Omental fat pad (tissue), 3 donors: ENCODE measurements at regions not wholly inside any gene's neighbourhood (a gene's known extent, or its start where the extent isn't known, plus 50 kb on each side); places are given as distances from the start of the nearest gene placed in this dataset.

ENCODE experiments used
- ATAC-seq: fragments of 150-250 bp; one replicate; pipeline ENCODE4 v1.9.1; 2016; ENCODE audit warnings: mild to moderate bottlenecking, moderate library complexity; ENCODE audit not compliant: low FRiP score
- DNase-seq: peaks from one replicate; pipeline ENCODE4 v3.0.0-alpha.2; 2019; ENCODE audit warnings: low spot score
- TF ChIP-seq, protein P1 (sequence below), 3 donors: fragments of 450-650 bp; IDR thresholded peaks; one replicate each; pipeline ENCODE4 v1.5.1; 2016 to 2017; ENCODE audit warnings: antibody characterized with exemption in 3 of 3, mild to moderate bottlenecking in 3 of 3, moderate library complexity in 2 of 3

DNA sequence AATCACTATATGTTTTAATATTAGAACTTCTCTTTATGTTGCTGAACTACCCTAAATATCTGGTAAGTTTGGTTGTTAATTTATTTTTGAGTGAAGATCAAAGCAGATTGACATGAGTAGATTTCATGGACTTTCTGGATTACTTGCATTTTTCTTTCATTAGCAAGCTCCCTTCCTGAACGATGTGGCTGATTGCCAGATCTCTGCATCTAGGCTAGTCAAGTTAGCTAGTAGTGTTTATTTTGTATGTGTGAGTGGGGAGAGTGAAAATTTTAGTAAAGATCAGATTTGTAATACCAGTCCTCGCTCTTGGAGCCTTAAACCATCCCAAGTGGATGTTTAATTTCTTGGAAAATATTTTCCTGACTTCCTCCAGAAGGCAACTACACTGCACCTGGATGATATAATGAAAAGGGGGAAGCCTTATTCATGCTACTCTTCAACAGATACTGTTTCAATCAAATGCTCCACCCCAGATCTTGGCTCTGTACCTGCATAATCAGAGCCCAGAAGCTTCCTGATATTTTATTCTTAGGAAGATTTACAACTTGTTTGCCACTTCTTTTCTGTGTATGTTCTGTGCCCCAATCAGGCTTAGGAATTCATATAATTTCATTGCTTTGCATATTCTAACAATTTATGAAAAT, 143.2 kb upstream of the GRIA4 start:
- TF ChIP-seq, protein P1, sequence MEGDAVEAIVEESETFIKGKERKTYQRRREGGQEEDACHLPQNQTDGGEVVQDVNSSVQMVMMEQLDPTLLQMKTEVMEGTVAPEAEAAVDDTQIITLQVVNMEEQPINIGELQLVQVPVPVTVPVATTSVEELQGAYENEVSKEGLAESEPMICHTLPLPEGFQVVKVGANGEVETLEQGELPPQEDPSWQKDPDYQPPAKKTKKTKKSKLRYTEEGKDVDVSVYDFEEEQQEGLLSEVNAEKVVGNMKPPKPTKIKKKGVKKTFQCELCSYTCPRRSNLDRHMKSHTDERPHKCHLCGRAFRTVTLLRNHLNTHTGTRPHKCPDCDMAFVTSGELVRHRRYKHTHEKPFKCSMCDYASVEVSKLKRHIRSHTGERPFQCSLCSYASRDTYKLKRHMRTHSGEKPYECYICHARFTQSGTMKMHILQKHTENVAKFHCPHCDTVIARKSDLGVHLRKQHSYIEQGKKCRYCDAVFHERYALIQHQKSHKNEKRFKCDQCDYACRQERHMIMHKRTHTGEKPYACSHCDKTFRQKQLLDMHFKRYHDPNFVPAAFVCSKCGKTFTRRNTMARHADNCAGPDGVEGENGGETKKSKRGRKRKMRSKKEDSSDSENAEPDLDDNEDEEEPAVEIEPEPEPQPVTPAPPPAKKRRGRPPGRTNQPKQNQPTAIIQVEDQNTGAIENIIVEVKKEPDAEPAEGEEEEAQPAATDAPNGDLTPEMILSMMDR (IDR thresholded peaks at IDR 0.05), result no peak
- ATAC-seq (no peak), DNase-seq (no peak)

DNA sequence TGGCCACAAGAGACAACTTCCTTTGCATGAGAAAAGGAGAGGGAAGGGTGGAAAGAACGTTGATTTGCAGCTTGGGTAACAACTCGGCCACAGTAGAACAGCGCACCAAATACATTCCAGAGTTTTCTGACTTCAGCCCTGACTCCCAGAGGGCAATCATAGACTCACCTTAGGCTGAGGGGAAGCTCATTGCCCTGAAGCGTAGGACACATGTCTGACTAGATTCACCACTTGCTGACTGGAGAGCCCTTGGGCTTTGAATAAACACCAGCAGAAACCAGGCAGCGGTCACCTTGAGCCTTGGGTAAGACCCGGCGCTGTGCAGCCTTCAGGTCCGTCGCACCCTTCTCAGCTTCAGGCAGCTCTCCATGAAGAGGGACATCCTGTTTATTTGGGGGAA, 151.8 kb upstream of the GRIA4 start:
- TF ChIP-seq, protein P1 (IDR thresholded peaks at IDR 0.05), result no peak
- no peak for DNase-seq
- ATAC-seq, result no peak

DNA sequence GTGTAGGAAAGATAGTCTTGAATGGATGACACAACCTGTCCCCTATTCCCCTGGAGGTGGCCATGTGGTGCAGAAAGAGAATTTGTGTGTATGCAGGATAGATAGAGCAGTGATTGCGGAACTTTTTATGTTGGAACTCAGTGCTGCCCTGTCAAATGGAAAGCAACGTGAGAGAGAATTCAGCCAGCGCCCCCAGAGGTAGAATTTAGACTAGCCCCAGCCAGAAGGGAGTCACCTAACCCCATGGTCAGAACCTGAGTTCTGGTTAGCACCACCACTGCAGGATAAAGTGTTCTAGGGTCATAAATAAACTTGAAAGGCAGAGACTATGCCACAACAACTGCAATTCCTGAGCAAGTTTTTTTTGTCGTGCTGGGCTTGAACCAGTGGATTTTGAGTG, 152.9 kb upstream of the GRIA4 start:
- ATAC-seq (no peak), DNase-seq (no peak)
- TF ChIP-seq, protein P1 (IDR thresholded peaks at IDR 0.05), result no peak

DNA sequence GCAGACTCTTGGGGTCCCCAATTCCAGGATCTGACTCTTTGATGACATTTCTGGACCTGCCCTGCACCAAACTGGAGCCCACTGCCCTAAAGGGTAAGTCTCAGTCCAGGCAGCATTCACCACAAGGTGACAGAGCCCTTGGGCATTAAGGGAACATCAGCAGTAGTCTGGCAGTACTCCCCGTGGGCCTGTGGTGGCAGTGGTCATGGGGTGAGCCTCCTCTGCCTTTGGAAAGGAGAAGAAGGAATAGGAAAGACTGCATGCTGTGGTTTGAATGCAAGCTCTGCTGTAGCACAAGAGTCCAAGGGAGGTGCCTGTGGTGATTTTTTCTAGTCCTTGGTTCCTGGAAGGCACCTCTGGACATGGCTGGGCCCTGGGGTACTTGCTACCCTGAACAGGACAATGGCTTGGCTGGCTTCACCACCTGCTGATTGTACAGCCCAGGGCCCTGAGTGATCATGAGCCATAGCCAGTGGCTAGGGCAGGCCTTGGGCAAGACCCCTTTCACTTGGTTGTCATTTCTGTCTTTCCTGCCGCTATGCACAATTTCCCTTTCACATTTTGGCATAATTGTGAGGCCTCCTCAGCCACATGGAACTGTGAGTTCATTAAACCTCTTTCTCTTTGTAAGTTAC, 160.7 kb upstream of the GRIA4 start:
- TF ChIP-seq, protein P1 (IDR thresholded peaks at IDR 0.05), result no peak
- ATAC-seq, result no peak
- DNase-seq, result no peak

DNA sequence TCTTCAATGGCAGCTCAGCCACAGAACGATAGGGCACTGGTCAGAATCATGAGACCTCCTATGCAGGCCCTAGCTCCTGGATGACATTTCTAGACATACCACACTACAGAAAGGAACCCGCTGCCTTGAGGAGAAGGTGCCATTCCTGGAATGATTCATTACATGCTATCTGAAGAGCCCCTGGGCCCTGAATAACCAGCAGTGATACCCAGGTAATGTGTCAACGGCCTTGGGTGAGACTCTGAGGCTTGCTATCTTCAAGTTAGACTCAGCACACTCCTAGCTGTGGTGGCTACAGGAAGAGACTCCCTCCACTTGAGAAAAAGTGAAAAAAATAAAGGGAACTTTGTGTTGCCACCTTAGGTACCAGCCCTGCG, 161.2 kb upstream of the GRIA4 start:
- ATAC-seq (no peak), DNase-seq (no peak)

DNA sequence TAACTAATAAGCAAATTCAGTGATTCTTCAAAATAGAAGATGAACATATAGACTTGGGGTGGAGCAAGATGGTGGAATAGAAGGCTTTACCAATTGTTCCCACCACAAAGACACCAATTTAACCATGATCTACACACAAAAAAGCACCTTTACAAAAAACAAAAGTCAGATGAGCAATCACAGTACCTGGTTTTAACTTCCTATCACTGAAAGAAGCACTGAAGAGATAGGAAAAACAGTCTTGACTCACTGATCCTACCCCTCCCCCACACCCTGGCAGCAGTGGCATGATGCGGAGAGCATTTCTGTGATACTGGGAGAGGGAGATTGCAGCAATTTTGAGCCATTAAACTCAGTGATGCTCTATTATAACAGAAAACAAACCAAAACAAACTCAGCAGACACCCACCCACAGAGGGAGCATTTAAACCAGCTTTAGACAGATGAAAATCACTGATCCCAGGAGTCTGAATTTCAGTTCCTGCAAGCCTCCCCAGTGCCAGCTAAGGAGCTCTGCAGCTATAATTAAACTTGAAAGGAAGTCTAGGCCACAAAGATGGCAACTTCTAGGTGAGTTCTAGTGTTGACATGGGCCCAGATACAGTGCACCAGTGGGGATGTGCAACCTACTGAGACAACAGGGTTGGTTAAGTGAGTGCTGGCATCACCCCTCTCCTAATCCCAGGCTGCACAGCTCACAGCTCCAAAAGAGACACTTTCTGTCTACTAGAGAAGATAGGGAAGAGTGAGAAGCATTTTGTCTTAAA, 161.8 kb upstream of the GRIA4 start:
- TF ChIP-seq, protein P1 (IDR thresholded peaks at IDR 0.05), result no peak
- ATAC-seq, result no peak

More for the DNA sequence above, 161.2 kb upstream of the GRIA4 start:
- TF ChIP-seq, protein P1 (IDR thresholded peaks at IDR 0.05), result no peak

More for the DNA sequence above, 161.8 kb upstream of the GRIA4 start:
- DNase-seq, result no peak
